HepG2 (cell line): ENCODE measurements at regions not wholly inside any gene's neighbourhood (a gene's known extent, or its start where the extent isn't known, plus 50 kb on each side); places are given as distances from the start of the nearest gene placed in this dataset.
"Not testable (repeated sequence)": the region's sequence is repeated elsewhere in the genome, so short reads cannot be mapped to it uniquely, and the experiment has no call there.

Source experiments
- ATAC-seq: fragments of 200-7000 bp; cut with Tn5 transposase; 3 replicates; pipeline ENCODE4 v1.9.1; 2020; ENCODE audit warnings: mild to moderate bottlenecking, moderate library complexity
- BruUV-seq: library from RNA; stranded (reverse); fragments of 400-500 nt; replicated peaks from 2 replicates; lab custom pipeline; 2021; lab: Mats Ljungman, UMichigan
- CTCF ChIA-PET: fragments of 300-600 bp; formaldehyde crosslinking; extraction: SDS; loops from one replicate; lab custom pipeline; 2021; ENCODE audit warnings: low total read pairs, inconsistent platforms, low intra/inter-chr PET ratio; lab: Yijun Ruan, JAX
- POLR2A ChIA-PET: fragments of 350-600 bp; sonication (Branson Sonifier 250); formaldehyde crosslinking; loops from one replicate; lab custom pipeline; 2020; ENCODE audit warnings: antibody characterized with exemption, inconsistent platforms; lab: Yijun Ruan, JAX
- DNase-seq: peaks from one replicate; pipeline ENCODE4 v3.0.0-alpha.2; 2015; ENCODE audit warnings: low spot score
- FAIRE-seq: peaks from 3 replicates; lab custom pipeline; 2011; peaks lifted over from hg19 to GRCh38; lab: Jason Lieb, UNC
- H2AFZ ChIP-seq: one replicate; pipeline ENCODE4 v1.6.1; 2011; ENCODE audit warnings: low read length, inconsistent platforms
- H3K27ac ChIP-seq: fragments of 300-600 bp; 3 replicates; pipeline ENCODE4 v1.8.0; 2011; ENCODE audit warnings: mixed run types, mild to moderate bottlenecking, mixed read lengths, low read length, inconsistent platforms; ENCODE audit not compliant: insufficient read depth; ENCODE audit errors: extremely low read length
- H3K27me3 ChIP-seq, 2 experiments: fragments of 200-600 bp in 1 of 2; 2 replicates in 1 of 2; 3 replicates in 1 of 2; pipeline versions ENCODE4 v1.6.0 to v1.8.0; 2011; ENCODE audit warnings: low read length in 2 of 2, mild to moderate bottlenecking in 2 of 2, moderate library complexity in 2 of 2, inconsistent platforms in 1 of 2; ENCODE audit not compliant: insufficient read depth in 2 of 2, control insufficient read depth in 1 of 2
- H3K36me3 ChIP-seq, 2 experiments: fragments of 200-600 bp in 1 of 2; replicated peaks in 1 of 2; 2 replicates in 1 of 2; 3 replicates in 1 of 2; pipeline versions ENCODE4 v1.5.1 to v1.8.0; 2011; ENCODE audit warnings: low read length in 2 of 2, inconsistent platforms in 1 of 2; ENCODE audit not compliant: insufficient read depth in 2 of 2, control insufficient read depth in 1 of 2
- H3K4me1 ChIP-seq: 2 replicates; pipeline ENCODE4 v1.5.1; 2012; ENCODE audit warnings: low read length, inconsistent platforms; ENCODE audit not compliant: insufficient read depth
- H3K4me2 ChIP-seq: 2 replicates; pipeline ENCODE4 v1.6.0; 2011; ENCODE audit warnings: low read depth, low read length, inconsistent platforms
- H3K4me3 ChIP-seq, 3 experiments: fragments of 200-600 bp in 1 of 3; sonication (generic), shearing (Covaris generic) in 1 of 3; replicated peaks in 1 of 3; 2 replicates each; pipeline ENCODE4 v1.5.1; 2011 to 2016; ENCODE audit warnings: low read length in 3 of 3, inconsistent platforms in 2 of 3, low read depth in 2 of 3, mild to moderate bottlenecking in 2 of 3, control low read depth in 1 of 3, mixed read lengths in 1 of 3; ENCODE audit not compliant: insufficient read depth in 1 of 3
- H3K79me2 ChIP-seq: one replicate; pipeline ENCODE4 v1.6.1; 2011; ENCODE audit warnings: low read length, inconsistent platforms; ENCODE audit not compliant: insufficient read depth
- H3K9ac ChIP-seq: 2 replicates; pipeline ENCODE4 v1.6.0; 2011; ENCODE audit warnings: mild to moderate bottlenecking, low read depth, low read length, inconsistent platforms; ENCODE audit not compliant: insufficient read depth
- H3K9me3 ChIP-seq: 2 replicates; pipeline ENCODE4 v1.5.1; 2012; ENCODE audit warnings: mild to moderate bottlenecking, low read length
- H4K20me1 ChIP-seq: 2 replicates; pipeline ENCODE4 v1.6.0; 2011; ENCODE audit warnings: inconsistent platforms, mild to moderate bottlenecking, low read length, moderate library complexity; ENCODE audit not compliant: insufficient read depth
- STAG1 ChIP-seq: sonication (generic); formaldehyde crosslinking; IDR thresholded peaks from 2 replicates; pipeline ENCODE4 v1.4.0; 2020; ENCODE audit warnings: missing genetic modification reagents
- WGBS: methylation state at CpG from one replicate; pipeline ENCODE4 v1.1.6; 2017; ENCODE audit warnings: low lambda C conversion rate; 5-methylcytosine and 5-hydroxymethylcytosine counted together
- in situ Hi-C: cut with HindIII; loops from 2 replicates; pipeline ENCODE4 v1.10.0; 2017; ENCODE audit warnings: low pct_unique_long_range_greater_than_20kb; ENCODE audit not compliant: extremely low pct_ligation_motif_present
- intact Hi-C: fragments of 100-400 bp; cut with micrococcal nuclease; formaldehyde crosslinking; loops from one replicate; pipeline ENCODE4 v1.10.0; 2022; ENCODE audit not compliant: unreplicated experiment
- TF ChIP-seq, protein P1 (sequence below): sonication (generic); formaldehyde crosslinking; IDR thresholded peaks from 2 replicates; pipeline ENCODE4 v1.4.0; 2020; ENCODE audit warnings: missing genetic modification reagents
- TF ChIP-seq, protein P2 (sequence below): sonication (generic); formaldehyde crosslinking; IDR thresholded peaks from 2 replicates; pipeline ENCODE4 v1.5.0; 2020; ENCODE audit warnings: mild to moderate bottlenecking, missing genetic modification reagents, moderate library complexity

DNA sequence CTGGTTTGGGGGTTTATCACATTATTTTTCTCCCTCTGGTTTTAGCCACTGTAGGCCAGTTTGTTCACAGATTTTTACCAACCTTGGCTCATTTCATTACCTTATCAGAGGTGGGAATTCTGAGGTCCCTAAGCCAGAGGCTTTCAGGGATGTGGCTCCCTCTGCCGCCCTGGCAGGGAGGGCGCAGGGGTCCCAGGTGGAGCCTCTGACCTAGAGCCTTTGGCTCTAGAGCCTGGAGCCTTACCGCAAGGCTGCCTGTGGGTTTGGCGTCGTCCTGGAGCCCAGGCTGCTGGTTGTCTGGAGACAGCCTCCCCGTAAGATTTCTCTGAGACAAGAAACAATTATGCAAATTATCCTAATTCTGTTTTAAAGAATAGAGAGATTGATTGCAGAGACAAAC, 188.0 kb downstream of the LMLN start:
- H4K20me1 ChIP-seq, H2AFZ ChIP-seq, H3K9ac ChIP-seq, H3K36me3 ChIP-seq, H3K79me2 ChIP-seq, H3K27ac ChIP-seq, in situ Hi-C loops, FAIRE-seq, H3K9me3 ChIP-seq, H3K4me2 ChIP-seq, CTCF ChIA-PET, H3K4me1 ChIP-seq, DNase-seq, POLR2A ChIA-PET, H3K4me3 ChIP-seq, BruUV-seq, H3K27me3 ChIP-seq: not testable (repeated sequence)
- peak; percentile 85 for ATAC-seq
- TF ChIP-seq, protein P1, sequence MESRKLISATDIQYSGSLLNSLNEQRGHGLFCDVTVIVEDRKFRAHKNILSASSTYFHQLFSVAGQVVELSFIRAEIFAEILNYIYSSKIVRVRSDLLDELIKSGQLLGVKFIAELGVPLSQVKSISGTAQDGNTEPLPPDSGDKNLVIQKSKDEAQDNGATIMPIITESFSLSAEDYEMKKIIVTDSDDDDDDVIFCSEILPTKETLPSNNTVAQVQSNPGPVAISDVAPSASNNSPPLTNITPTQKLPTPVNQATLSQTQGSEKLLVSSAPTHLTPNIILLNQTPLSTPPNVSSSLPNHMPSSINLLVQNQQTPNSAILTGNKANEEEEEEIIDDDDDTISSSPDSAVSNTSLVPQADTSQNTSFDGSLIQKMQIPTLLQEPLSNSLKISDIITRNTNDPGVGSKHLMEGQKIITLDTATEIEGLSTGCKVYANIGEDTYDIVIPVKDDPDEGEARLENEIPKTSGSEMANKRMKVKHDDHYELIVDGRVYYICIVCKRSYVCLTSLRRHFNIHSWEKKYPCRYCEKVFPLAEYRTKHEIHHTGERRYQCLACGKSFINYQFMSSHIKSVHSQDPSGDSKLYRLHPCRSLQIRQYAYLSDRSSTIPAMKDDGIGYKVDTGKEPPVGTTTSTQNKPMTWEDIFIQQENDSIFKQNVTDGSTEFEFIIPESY (CRISPR knock-in tag), result peak; percentile 36; the same call in 1 of the 2 replicates
- TF ChIP-seq, protein P2, sequence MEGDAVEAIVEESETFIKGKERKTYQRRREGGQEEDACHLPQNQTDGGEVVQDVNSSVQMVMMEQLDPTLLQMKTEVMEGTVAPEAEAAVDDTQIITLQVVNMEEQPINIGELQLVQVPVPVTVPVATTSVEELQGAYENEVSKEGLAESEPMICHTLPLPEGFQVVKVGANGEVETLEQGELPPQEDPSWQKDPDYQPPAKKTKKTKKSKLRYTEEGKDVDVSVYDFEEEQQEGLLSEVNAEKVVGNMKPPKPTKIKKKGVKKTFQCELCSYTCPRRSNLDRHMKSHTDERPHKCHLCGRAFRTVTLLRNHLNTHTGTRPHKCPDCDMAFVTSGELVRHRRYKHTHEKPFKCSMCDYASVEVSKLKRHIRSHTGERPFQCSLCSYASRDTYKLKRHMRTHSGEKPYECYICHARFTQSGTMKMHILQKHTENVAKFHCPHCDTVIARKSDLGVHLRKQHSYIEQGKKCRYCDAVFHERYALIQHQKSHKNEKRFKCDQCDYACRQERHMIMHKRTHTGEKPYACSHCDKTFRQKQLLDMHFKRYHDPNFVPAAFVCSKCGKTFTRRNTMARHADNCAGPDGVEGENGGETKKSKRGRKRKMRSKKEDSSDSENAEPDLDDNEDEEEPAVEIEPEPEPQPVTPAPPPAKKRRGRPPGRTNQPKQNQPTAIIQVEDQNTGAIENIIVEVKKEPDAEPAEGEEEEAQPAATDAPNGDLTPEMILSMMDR (CRISPR knock-in tag), result peak; percentile 40
- peak; percentile 19; the same call in 1 of the 2 replicates for TF ChIP-seq STAG1 (CRISPR knock-in tag)
- 16% methylated on average over 6 of the region's 6 CpGs for WGBS
- intact Hi-C loops, result loop anchor here (5.0 kb wide), 1 partner anchor 241 kb away; no protein-coding TSS in a partner anchor

DNA sequence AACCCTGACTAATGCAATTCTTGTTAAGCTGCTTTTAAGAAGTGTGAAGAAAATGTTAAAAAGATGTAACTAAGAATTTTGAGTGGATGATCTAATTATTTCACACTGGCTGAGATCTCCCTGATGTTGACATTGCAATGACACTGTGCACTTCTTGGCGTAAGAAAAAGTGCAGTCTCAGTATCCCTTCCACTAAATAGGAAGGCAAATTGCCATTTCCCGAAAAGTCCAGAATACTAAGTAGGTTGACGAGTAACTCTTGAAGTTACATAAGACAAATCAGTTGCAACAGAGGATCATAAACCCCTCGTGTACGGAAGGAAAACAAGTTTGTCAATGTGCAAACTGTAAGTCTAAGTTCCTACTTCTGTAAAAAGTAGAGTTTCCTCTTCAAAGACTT, 189.9 kb downstream of the LMLN start:
- H3K9ac ChIP-seq, H3K79me2 ChIP-seq, H3K4me1 ChIP-seq, in situ Hi-C loops, FAIRE-seq, H4K20me1 ChIP-seq, H3K4me3 ChIP-seq, H3K4me2 ChIP-seq, DNase-seq, H3K27ac ChIP-seq, H3K36me3 ChIP-seq, BruUV-seq, H3K27me3 ChIP-seq, H3K9me3 ChIP-seq, ATAC-seq, CTCF ChIA-PET, H2AFZ ChIP-seq, POLR2A ChIA-PET: not testable (repeated sequence)
- 20% methylated on average over 5 of the region's 5 CpGs for WGBS
- intact Hi-C loops, result loop anchor here (5.0 kb wide), 1 partner anchor 243 kb away; no protein-coding TSS in a partner anchor

DNA sequence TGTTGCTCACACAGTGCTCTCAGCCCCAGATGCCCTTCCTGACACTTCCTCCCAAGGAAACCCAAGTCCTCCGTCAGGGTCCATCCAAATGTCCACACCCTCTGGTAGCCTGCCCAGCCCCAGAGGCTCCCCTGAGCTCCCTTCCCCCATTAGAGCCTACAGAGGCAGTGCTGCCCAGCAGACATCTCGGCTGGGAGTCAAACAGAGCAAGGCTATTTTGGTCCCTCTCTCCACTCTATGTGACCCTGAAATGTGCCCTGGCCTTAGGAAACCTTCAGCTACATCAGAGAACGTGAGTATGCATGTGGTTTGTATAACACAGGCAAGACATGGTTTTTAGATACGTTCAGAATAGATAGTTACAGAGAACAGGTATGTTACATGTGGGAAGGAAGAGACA, 191.8 kb downstream of the LMLN start:
- H3K9me3 ChIP-seq, FAIRE-seq, H3K4me2 ChIP-seq, DNase-seq, H4K20me1 ChIP-seq, H3K79me2 ChIP-seq, H3K36me3 ChIP-seq, H3K27ac ChIP-seq, ATAC-seq, CTCF ChIA-PET, in situ Hi-C loops, H3K4me3 ChIP-seq, H3K4me1 ChIP-seq, H3K27me3 ChIP-seq, POLR2A ChIA-PET, H2AFZ ChIP-seq, H3K9ac ChIP-seq, intact Hi-C loops, BruUV-seq: not testable (repeated sequence)
- WGBS, result 4% methylated on average over 4 of the region's 4 CpGs
